ENCODE measurements at regions not wholly inside any gene's neighbourhood (a gene's known extent, or its start where the extent isn't known, plus 50 kb on each side); places are given as distances from the start of the nearest gene placed in this dataset.

- no peak for DNase-seq
Measured at GRCh38 chr10:78549140-78549935, 515.7 kb downstream of the RPS24 start.

GRCh38 chr10:78550090-78550489 lies 516.4 kb downstream of the RPS24 start:
- no peak for DNase-seq

GRCh38 chr10:78550716-78551115 lies 517.1 kb downstream of the RPS24 start:
- no peak for DNase-seq

GRCh38 chr10:78551184-78552005 lies 517.4 kb upstream of the ZMIZ1 start:
- DNase-seq: no peak

- DNase-seq: no peak
Measured at GRCh38 chr10:78552261-78552811, 516.4 kb upstream of the ZMIZ1 start.

- no peak for DNase-seq
Measured at GRCh38 chr10:78553792-78554191, 515.0 kb upstream of the ZMIZ1 start.

GRCh38 chr10:78555128-78555527 lies 513.6 kb upstream of the ZMIZ1 start:
- no peak for DNase-seq

- DNase-seq: no peak
Measured at GRCh38 chr10:78556705-78557432, 511.9 kb upstream of the ZMIZ1 start.

- DNase-seq: no peak
Measured at GRCh38 chr10:78557433-78557925, 511.3 kb upstream of the ZMIZ1 start.

GRCh38 chr10:78559661-78560340 lies 509.0 kb upstream of the ZMIZ1 start:
- DNase-seq: no peak

GRCh38 chr10:78560341-78560688 lies 508.5 kb upstream of the ZMIZ1 start:
- no peak for DNase-seq

GRCh38 chr10:78563314-78563713 lies 505.5 kb upstream of the ZMIZ1 start:
- DNase-seq: no peak

- DNase-seq: no peak
Measured at GRCh38 chr10:78565841-78566240, 502.9 kb upstream of the ZMIZ1 start.

GRCh38 chr10:78566284-78567111 lies 502.3 kb upstream of the ZMIZ1 start:
- no peak for DNase-seq

- DNase-seq: no peak
Measured at GRCh38 chr10:78567680-78568455, 500.9 kb upstream of the ZMIZ1 start.

GRCh38 chr10:78568620-78569019 lies 500.1 kb upstream of the ZMIZ1 start:
- DNase-seq: no peak

GRCh38 chr10:78570633-78571235 lies 498.0 kb upstream of the ZMIZ1 start:
- DNase-seq: no peak

- DNase-seq: no peak
Measured at GRCh38 chr10:78571286-78571685, 497.5 kb upstream of the ZMIZ1 start.

- DNase-seq: no peak
Measured at GRCh38 chr10:78571891-78572290, 496.9 kb upstream of the ZMIZ1 start.

- no peak for DNase-seq
Measured at GRCh38 chr10:78572565-78572964, 496.2 kb upstream of the ZMIZ1 start.

All from NCI-H524 treated with DMSO at 0.1 percent for 48 hours (cell line).